ENCODE measurements at regions not wholly inside any gene's neighbourhood (a gene's known extent, or its start where the extent isn't known, plus 50 kb on each side); places are given as distances from the start of the nearest gene placed in this dataset.
A peak's percentile ranks its signal among the peaks of the same experiment; 100 is the strongest.
"Not testable (repeated sequence)": the region's sequence is repeated elsewhere in the genome, so short reads cannot be mapped to it uniquely, and the experiment has no call there.

- DNase-seq (ENCODE audit: low spot score): no peak
Measured at GRCh38 chr3:18189282-18190050, 235.7 kb downstream of the SATB1 start.

GRCh38 chr3:18188491-18188890 lies 236.6 kb downstream of the SATB1 start:
- no peak for DNase-seq (ENCODE audit: low spot score)

GRCh38 chr3:18185624-18186023 lies 239.5 kb downstream of the SATB1 start:
- DNase-seq (ENCODE audit: low spot score): no peak

GRCh38 chr3:18182923-18183322 lies 242.2 kb downstream of the SATB1 start:
- not testable (repeated sequence) for DNase-seq (ENCODE audit: low spot score)

- DNase-seq (ENCODE audit: low spot score): no peak
Measured at GRCh38 chr3:18179521-18179920, 245.6 kb downstream of the SATB1 start.

GRCh38 chr3:18177271-18177670 lies 247.9 kb downstream of the SATB1 start:
- DNase-seq (ENCODE audit: low spot score): no peak

GRCh38 chr3:18173891-18174290 lies 251.2 kb downstream of the SATB1 start:
- DNase-seq (ENCODE audit: low spot score): not testable (repeated sequence)

- no peak for DNase-seq (ENCODE audit: low spot score)
Measured at GRCh38 chr3:18159681-18160080, 265.5 kb downstream of the SATB1 start.

- no peak for DNase-seq (ENCODE audit: low spot score)
Measured at GRCh38 chr3:18153571-18154173, 271.5 kb downstream of the SATB1 start.

GRCh38 chr3:18151199-18151598 lies 273.9 kb downstream of the SATB1 start:
- DNase-seq (ENCODE audit: low spot score): no peak

GRCh38 chr3:18149935-18150334 lies 275.2 kb downstream of the SATB1 start:
- no peak for DNase-seq (ENCODE audit: low spot score)

GRCh38 chr3:18149386-18149785 lies 275.8 kb downstream of the SATB1 start:
- no peak for DNase-seq (ENCODE audit: low spot score)

- no peak for DNase-seq (ENCODE audit: low spot score)
Measured at GRCh38 chr3:18144571-18144970, 280.6 kb downstream of the SATB1 start.

GRCh38 chr3:18143258-18143780 lies 281.8 kb downstream of the SATB1 start:
- no peak for DNase-seq (ENCODE audit: low spot score)

GRCh38 chr3:18137958-18138357 lies 287.2 kb downstream of the SATB1 start:
- no peak for DNase-seq (ENCODE audit: low spot score)

- no peak for DNase-seq (ENCODE audit: low spot score)
Measured at GRCh38 chr3:18135060-18135814, 289.9 kb downstream of the SATB1 start.

GRCh38 chr3:18134386-18135059 lies 290.6 kb downstream of the SATB1 start:
- no peak for DNase-seq (ENCODE audit: low spot score)

- DNase-seq (ENCODE audit: low spot score): no peak
Measured at GRCh38 chr3:18132991-18133390, 292.1 kb downstream of the SATB1 start.

- no peak for DNase-seq (ENCODE audit: low spot score)
Measured at GRCh38 chr3:18127859-18128681, 297.1 kb downstream of the SATB1 start.

GRCh38 chr3:18127174-18127858 lies 297.8 kb downstream of the SATB1 start:
- peak; percentile 78 for DNase-seq (ENCODE audit: low spot score)

GRCh38 chr3:18126772-18127171 lies 298.4 kb downstream of the SATB1 start:
- no peak for DNase-seq (ENCODE audit: low spot score)

Data from NAMALWA (cell line).